Frontal cortex (tissue), 4 donors: ENCODE measurements at regions not wholly inside any gene's neighbourhood (a gene's known extent, or its start where the extent isn't known, plus 50 kb on each side); places are given as distances from the start of the nearest gene placed in this dataset. TPM values are rescaled to one million over a fixed set of nuclear protein-coding genes. Genes with fewer than 3 reads are reported as not detected.
"Not testable (repeated sequence)": the region's sequence is repeated elsewhere in the genome, so short reads cannot be mapped to it uniquely, and the experiment has no call there.

Experiments
- DNase-seq, 2 donors: peaks; one replicate each; pipeline ENCODE4 v3.0.0; 2012; ENCODE audit warnings: low spot score in 2 of 2
- FAIRE-seq: peaks from 2 replicates; lab custom pipeline; 2012; peaks lifted over from hg19 to GRCh38; lab: Jason Lieb, UNC
- small RNA-seq: library from RNA; depleted of rRNA; stranded (forward); fragments of <200 nt; gene quantifications from one replicate; pipeline ENCODE3, GENCODE V24; 2014
- donor health status: control.
- donor health status: control.
- donor health status: control.

GRCh38 chr22:16911340-16911739 lies 86.1 kb upstream of the XKR3 start:
- peak; percentile 99 for FAIRE-seq
- not testable (repeated sequence) for DNase-seq

GRCh38 chr22:16902051-16902450 lies 76.8 kb upstream of the XKR3 start:
- not testable (repeated sequence) for FAIRE-seq, DNase-seq

GRCh38 chr22:16901579-16901978 lies 76.4 kb upstream of the XKR3 start:
- DNase-seq, FAIRE-seq: not testable (repeated sequence)

- not testable (repeated sequence) for FAIRE-seq, DNase-seq
Observed at GRCh38 chr22:16899358-16899757, 74.1 kb upstream of the XKR3 start.

- DNase-seq, FAIRE-seq: not testable (repeated sequence)
Observed at GRCh38 chr22:16897365-16897764, 72.2 kb upstream of the XKR3 start.

GRCh38 chr22:16891892-16892291 lies 66.7 kb upstream of the XKR3 start:
- DNase-seq: not testable (repeated sequence)
- peak; percentile 97 for FAIRE-seq

- not testable (repeated sequence) for DNase-seq, FAIRE-seq
Observed at GRCh38 chr22:16876339-16876738, 51.1 kb upstream of the XKR3 start.

Small RNA genes lying in the stretch of these regions (small RNA-seq; reads per million reads assigned to genes)
- gene AC006548.1: not detected
- gene MTND1P17: not detected
